ENCODE measurements at regions not wholly inside any gene's neighbourhood (a gene's known extent, or its start where the extent isn't known, plus 50 kb on each side); places are given as distances from the start of the nearest gene placed in this dataset.

- no peak for DNase-seq
These were observed 59.6 kb upstream of the LMCD1 start for GRCh38 chr3:8441969-8442559.

GRCh38 chr3:8442993-8443650 is 58.5 kb upstream of the LMCD1 start:
- DNase-seq, result no peak

GRCh38 chr3:8443829-8444791 is 57.5 kb upstream of the LMCD1 start:
- DNase-seq, result no peak

GRCh38 chr3:8444883-8445282 is 56.7 kb upstream of the LMCD1 start:
- no peak for DNase-seq

- no peak for DNase-seq
These were observed 55.8 kb upstream of the LMCD1 start for GRCh38 chr3:8445861-8446260.

DNA sequence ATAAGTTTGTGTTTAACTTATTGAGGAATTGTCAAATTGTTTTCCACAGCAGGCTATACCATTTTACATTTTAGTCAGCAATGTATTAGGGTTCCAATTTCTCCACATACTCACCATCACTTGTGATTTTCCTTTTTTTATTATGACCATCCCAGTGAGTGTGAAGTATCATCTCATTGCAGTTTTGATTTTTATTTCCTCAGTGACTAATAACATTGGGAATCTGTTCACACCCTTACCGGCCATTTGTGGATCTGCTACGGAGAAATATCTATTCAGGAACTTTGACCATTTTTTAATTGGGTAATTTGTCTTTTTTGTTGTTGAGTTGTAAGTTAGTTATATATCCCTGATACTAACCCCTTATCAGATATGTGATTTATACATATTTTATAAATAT is 54.8 kb upstream of the LMCD1 start:
- DNase-seq, result no peak

- DNase-seq, result no peak
These were observed 51.0 kb upstream of the LMCD1 start for GRCh38 chr3:8450618-8451017.

- DNase-seq, result no peak
These were observed 49.9 kb upstream of the LMCD1 start for GRCh38 chr3:8451696-8452095.

Measured in stimulated activated naive CD4-positive, alpha-beta T cell (primary cell).